SW 1271 (cell line): ENCODE measurements at regions not wholly inside any gene's neighbourhood (a gene's known extent, or its start where the extent isn't known, plus 50 kb on each side); places are given as distances from the start of the nearest gene placed in this dataset.

Experiments
- DNase-seq, 2 experiments: peaks; one replicate each; lab custom pipeline; 2025; lab: John Stamatoyannopoulos, UW

DNA sequence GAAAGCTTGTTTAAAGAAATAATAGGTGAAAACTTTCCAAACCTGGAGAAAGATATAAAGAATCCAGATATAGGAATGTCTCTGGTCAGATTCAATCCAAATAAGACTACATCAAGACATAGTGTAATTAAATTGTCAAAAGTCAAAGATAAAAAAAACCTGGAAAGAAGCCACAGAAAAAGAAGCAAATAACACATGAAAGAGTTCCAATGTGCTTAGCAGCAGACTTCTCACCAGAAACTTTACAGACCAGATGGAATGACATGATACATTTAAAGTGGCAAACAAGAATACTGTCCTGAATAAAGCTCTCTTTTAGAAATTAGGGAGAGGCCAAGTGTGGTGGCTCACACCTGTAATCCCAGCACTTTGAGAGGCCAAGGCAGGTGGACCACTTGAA lies 1039.9 kb downstream of the KCNT2 start:
- no peak for DNase-seq

DNA sequence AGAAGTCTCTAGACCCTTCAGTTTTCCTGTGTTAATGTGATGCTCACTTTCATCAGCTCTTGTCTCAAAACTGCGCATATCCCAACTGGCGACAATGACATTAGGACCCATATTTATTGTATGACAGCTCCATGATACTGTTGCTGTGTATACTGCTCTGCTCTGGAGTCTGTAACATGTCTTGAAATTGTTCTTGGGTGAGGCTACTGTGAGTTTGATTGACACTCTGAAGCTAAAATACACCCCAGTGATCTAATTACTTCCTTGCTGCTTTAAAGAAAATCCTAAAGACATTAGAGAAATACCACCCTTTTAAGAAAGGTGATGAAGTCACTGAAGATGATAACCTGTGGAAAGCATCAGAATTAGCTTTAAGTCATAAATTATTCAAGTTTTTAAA lies 1046.2 kb downstream of the KCNT2 start:
- no peak for DNase-seq

DNA sequence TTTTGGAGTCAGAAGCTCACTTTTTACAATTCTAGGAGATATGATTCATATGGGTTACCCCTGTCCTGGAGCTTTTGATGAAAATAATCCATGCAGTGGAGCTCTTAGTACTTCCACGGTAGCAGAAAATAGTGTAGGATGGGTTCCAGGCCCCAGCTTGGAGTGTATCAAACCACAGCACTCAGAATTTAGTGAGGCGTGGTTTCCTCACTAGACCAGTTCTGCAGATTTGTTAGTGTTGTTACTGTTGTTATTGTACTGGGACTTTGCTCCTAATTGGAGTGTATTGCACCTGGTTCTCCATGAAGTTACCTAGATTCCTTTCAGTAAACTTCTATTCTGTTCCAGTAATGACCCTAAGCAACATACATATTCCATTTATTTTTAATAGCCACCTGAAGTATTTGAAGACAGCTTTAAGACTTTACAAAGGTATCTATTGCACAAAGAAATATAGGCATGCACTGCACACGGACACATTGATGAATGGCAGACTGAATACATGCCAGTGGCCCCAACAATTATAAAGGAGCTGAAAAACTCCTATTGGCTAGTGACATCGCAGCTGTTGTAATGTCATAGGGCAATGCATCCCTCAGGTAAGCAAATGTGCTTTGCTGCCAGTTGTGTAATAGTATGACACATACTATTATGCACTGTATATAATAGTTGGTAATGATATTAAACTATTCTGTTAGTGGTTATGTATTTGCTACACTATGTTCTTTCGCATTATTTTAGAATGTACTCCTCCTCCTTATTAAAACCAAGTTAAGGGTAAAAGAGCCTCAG lies 1058.0 kb downstream of the KCNT2 start:
- DNase-seq = no peak

DNA sequence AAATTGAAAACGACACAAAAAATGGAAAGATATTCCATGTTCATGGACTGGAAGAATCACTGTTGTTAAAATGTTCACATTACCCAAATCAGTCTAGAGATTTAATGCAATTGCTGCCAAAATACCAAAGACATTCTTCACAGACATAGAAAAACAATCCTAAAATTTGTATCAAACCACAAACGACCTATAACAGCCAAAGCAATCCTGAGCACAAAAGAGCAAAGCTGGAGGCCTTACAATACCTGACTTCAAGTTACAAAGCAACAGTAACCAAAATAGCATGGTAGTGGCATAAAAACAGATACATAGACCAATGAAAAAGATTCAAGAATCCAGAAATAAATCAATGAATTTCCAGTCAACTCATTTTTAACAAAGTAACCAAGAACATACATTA lies 1077.3 kb downstream of the KCNT2 start:
- no peak for DNase-seq

DNA sequence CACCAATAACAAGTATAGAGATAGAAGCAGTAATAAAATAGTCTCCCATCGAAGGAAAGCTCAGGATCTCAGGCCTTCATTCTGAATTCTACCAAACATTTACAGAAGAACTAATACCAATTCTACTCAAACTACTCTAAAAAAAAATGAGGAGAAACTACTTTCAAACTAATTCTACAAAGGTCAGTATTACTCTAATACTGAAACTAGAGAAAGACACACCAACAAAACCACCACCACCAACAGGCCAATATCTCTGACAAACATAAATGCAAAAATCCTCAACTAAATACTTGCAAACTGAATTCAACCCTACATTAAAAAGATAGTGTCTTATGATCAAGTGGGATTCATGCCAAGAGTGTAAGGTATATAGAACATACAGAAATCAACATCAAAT lies 1078.4 kb downstream of the KCNT2 start:
- no peak for DNase-seq

DNA sequence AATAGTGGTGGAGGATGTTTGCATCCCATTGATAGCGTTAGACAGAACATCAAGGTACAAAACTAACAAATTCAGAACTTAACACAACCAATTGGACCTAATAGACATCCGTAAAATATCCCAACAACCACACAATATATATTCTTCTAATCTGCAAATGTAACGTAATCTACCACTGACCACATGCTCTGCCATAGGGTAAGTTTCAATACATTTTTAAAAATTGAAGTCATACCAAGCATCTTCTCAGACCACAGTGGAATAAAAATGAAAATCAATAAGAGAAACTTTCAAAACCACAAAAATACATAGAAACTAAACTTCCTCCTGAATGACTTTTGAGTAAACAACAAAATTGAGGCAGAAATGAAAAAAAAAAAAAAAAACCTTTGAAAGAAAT lies 1087.5 kb downstream of the KCNT2 start:
- no peak for DNase-seq

DNA sequence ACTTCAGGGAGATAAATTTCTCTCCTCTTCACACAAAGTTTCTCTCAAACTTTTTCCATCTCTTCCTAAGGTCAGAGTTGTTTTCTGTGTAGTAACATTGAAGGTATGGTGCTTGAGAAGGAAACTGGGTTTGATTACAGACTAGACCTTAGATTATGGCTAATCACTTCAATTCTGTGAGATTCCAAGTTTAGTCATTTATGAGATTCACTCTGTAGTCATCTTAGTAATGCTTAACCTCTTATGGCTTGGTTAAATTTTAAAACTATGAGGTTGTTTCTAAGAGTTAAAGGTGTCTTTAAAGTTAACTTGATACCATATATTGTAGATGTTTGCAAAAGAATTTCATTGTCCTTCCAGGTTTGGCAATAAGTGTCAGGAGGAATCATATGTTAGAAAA lies 1092.2 kb downstream of the KCNT2 start:
- DNase-seq = no peak

DNA sequence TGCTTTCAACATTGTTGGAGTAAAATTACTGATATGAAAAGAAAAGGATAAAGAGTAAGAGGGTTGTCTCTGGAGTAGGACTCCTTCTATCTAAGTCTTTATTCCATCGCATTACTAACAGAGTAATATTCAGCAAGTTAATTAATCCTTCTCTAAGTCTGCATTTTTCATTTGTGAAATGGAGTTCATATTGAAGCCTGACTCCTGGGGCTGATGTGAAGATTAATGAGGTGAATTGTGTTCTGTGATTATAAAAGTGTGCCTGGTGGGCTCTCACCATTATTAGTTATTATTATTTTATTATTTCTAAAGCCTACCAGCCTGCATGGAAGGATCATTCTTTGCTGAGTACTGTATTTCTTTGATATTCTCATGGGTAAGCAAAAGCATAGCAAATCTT lies 1096.7 kb downstream of the KCNT2 start:
- DNase-seq = no peak

DNA sequence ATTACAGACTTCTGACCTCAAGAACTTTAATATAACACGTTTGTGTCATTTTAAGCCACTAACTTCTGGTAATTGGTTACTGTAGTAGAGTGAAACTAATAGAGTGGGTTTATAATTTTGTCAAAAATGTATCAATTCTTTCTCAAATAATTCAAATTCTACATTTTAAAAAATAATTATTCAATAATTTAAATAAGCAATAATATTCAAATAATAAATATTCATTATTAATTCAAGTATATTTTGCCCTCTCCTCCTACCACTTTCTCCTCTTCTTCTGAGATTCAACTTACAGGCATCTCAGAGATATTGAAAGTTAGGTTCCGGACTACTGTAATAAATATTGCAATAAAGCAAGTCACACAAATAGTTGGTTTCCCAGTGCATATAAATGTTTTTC lies 1107.1 kb downstream of the KCNT2 start:
- no peak for DNase-seq

DNA sequence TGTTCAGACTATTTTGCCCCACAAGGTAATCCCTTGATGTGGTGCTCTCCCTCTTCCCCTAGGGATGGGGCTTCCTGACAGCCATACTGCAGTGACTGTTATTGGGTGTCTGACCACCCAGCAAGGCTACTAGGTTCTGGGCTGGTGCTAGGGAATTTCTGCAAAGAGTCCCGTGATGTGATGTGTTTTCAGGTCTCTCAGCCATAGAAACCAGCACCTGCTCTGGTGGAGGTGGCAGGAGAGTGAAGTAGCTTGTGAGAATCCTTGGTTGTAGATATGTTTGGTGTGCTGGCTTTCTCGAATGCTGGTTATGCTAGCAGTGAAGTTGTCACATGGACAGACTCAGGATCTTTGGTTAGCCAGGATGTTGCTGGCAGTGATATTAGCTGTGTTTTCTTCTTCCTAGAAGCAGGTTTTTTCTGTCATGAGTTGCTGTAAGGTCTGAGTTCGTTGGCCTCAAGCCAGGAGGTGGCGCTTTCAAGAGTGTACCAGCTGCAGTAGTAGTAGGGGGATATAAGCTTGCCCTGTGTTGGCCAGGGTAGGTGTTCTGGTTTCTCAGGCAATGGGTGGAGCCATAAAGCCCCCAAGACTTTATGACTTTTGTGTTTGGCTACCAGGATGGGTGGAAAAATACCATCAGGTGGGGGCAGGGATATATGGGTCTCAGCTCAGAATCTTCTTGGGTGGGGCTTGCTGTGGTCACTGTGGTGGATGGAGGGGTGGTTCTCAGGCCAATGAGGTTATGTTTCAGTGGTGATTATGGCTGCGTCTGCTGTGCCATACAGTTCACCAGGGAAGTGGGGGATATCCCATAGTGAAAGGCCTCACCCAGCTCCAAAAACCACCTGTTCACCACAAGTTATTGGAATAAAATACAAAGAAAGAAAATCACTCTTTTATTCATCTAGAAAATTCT lies 1112.3 kb downstream of the KCNT2 start:
- DNase-seq = no peak

DNA sequence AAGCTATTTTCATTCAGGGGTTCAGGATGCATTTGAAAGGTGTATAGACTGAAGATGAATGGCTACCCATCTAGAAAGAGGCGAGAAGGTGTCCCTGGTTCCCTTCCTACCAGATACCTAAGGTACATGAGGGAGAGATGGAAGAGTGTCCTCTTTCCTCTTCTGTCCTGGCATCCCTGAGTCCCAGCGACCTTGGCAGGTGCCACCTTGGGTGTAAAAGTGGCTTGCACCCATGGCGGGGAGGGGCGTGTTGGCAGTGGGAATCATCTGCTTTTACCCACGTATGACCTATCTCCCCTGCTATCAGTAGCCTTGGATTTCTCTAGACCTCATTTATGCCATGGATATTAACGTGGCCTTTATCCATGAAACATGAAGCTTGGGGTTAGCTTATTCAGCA lies 1126.1 kb downstream of the KCNT2 start:
- no peak for DNase-seq

DNA sequence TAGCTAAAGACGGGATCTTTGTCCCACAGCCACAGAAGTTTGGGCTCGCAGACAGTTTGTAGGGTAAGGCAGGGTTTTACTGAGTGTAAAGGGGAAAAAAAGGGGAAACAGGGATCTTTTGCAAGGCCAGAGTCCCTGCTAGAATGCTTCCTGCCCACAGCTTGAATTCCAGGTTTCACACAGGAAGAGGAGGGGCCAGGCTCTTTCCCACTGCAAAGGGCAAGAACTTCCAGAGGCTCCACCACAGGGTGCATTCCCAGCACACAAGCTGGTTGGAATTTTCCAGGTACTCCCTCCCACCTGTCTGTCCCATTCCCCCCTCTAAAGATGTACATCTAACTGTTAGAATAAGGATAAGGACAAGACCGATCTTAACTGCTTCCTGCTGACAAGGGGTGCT lies 1126.9 kb downstream of the KCNT2 start:
- no peak for DNase-seq

DNA sequence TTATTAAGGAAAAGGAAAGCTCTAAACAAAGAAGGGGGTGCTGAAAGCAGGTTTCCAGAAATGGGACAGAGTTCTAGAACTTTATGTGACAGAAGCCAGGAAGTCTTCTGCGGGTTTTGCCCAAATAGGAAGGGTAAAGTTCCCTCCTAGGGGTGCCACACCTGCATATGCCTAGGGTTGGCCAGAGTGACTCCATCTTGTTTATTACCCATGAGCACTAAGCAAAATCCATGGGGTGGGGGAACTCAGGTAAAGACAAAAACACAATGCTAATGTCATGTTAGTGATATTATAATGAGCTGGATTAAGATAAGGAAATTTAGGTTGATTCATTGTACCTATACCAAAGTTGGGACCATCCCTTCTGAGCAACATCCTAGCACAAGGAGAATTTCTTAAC lies 1132.7 kb downstream of the KCNT2 start:
- no peak for DNase-seq

DNA sequence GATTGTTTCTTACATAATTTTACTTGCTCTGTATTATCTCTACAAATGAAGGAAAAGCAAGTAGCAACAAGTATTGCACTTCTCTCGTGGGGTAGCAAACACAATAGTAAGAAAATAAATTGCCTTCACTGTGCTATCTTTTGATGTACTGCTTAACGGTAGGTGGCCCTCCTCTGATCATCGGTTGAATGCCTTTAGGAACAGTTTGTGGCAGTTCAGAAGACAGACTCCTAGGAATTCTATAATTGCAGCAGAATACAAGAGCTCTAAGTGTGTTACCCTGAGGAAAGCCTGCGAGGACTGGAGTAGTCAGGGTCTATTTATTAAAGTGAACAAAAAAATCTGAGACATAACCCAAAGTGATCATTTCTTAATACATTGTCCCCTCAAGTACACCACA lies 1135.9 kb downstream of the KCNT2 start:
- no peak for DNase-seq

DNA sequence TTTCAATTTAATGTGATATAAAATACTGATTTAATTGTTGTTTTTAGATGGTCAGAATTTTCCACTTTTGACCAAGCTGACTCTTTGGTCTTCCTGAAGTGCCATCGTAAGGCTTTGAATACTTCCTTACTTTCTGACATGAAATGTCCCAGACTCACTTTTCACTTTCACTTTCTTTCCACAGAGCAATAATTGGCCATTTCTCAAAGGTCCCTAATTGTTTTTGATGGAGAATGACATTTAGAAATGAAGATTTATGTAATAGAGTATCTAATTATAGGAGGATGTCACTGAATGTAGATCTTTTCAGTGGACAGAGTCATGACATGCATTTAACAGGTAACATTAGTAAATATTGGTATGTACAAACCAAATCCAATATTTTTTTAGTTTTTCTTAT lies 1141.6 kb downstream of the KCNT2 start:
- DNase-seq = no peak

DNA sequence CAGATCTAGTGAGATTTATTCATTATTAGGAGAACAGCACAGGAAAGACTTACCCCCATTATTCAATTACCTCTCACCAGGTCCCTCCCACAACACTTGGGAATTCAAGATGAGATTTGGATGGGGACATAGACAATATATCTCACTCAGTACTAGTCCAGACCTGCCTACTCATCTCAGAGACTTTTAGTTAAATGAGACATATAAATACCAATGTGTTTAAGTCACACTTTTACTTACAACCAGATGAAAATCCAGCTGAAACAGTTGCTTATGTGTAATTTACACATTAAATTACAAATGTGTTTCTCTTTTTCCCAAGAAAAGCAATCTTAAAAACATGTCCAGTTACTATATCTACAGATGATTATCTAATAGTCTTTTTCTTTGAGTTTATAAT lies 1145.6 kb downstream of the KCNT2 start:
- DNase-seq = no peak

DNA sequence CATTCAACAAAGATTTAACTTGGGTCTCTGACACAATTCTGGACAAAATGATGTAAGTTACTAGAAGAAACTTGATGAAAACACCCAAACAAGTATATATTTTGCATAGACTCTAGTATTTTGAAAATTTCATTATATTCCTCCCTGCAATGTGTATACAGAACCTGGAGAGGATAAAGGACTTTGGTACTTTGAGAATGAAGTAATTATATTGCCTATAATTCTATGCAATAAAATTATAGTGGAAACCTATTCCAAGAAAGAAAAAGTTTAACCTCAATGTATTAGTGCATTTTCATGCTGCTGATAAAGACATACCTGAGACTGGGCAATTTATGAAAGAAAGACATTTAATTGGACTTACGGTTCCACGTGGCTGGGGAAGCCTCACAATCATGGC lies 1146.1 kb downstream of the KCNT2 start:
- no peak for DNase-seq

DNA sequence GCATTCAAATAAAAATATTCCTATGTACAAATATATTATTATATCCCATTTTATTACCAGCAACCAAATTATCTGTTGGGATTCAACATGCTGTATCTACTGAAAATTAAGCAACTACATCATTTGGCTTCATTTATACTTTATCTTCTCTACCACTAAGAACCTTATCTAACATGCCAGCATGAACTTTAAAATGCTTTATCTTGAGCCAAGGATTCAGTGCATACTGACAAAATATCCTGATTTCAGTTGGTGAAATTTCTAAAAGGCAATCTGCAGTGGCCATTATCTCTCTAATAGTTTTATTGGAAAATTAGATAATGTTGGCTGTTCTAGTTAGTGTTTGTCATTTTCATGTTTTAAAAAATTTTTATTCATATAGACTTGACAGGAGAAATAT lies 1149.9 kb downstream of the KCNT2 start:
- no peak for DNase-seq

DNA sequence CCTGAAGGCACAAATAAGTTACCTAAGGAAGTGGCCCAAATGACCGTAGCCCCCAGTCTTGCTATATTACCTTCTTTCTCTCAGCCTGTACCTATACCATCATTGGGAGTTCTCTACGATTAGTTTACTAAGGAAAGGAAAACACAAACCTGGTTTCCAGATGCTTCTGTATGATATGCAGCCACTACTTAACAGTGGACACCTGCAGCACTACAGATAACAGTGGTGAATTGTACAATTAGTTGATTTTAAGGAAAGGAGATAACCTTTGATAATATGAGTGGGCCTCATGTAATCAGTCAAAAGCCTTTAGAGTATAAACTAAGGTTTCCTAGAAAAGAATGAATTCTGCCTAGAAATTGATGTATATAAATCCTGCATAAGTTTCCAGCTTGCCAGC lies 1157.4 kb downstream of the KCNT2 start:
- no peak for DNase-seq

DNA sequence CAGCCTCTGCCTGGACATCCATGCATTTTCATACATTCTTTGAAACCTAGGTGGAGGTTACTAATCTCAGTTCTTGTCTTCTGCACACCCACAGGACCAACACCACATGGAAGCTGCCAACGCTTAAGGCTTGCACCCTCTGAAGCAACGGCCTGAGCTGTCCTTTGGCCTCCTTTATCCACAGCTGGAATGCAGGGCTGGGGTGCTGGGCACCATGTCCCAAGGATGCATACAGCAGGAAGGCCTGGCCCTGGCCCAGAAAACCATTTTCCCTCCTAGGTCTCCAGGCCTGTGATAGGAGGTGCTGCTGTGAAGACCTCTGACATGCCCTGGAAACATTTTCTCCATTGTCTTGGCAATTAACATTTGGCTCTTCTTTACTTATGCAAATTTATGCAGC lies 1168.6 kb downstream of the KCNT2 start:
- DNase-seq = no peak

DNA sequence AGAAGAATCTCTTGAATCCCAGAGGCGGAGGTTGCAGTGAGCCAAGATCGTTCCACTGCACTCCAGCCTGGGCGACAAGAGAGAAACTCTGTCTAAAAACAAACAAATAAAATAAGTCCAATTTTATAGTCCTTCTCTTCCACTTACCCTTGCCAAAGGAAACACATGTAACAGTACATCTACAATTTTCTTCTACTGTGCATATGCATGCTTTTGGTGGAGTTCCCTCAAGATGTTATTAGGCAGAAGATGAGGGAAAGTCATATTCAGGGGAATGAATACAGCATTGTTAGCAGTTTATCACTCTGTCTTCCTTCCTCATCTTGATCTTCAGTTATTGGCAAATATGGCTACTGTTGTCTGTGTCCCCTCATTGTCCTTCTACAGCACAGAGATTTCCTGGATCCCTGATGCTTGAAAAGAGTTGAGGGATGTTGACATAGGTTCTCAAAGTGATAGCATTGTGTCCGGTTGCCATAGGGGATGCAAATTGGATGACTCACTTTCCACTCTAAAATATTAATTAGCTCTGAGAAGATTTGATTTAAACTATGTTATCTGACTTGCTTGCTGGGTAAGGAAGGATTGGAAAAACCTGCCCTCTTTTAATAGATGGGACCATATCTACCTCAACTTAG lies 1173.6 kb downstream of the KCNT2 start:
- no peak for DNase-seq

DNA sequence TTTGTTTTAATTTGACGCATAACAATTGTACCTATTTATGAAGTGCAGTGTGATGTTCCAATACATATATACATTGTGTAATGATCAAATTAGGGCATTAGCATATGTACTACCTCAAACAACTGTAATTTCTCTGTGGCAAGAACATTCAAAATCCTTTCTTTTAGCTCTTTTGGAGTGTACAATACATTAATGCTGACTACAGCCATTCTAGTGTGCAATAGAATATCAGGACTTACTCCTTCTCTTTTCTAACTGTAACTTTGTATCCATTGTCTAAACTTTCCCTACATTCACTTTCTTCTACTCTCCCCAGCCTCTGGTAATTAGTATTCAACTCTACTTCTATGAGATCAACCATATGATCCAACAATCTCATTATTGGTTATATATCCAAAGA lies 1177.4 kb downstream of the KCNT2 start:
- DNase-seq = no peak

DNA sequence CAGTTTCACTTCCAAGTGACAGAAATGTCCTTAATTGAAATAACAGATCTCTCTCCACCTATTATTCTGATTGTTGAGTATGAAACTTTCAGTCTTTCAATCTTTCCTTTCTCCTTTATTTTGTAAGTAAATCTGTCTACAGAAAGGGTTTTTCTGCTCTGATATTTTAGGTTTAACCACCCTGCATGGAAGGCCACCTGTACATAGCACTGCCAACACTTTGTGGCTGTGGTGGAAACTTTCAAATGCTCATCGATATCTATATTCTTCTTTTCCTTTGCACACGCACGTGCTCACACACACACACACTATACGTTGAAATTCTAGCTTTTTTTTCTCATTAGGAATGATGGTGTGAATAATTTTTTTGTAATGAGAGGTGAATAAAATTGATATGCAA lies 1179.3 kb downstream of the KCNT2 start:
- no peak for DNase-seq
